ENCODE measurements at regions not wholly inside any gene's neighbourhood (a gene's known extent, or its start where the extent isn't known, plus 50 kb on each side); places are given as distances from the start of the nearest gene placed in this dataset.
A peak's percentile ranks its signal among the peaks of the same experiment; 100 is the strongest.

GRCh38 chr9:13367784-13368183 is 88.3 kb upstream of the MPDZ start:
- WGBS, 2 donors = 56 to 68% methylated on average over 4 of the region's 4 CpGs

GRCh38 chr9:13364271-13365000 is 84.9 kb upstream of the MPDZ start:
- 66 to 79% methylated on average over 7 of the region's 7 CpGs for WGBS, 2 donors

More at GRCh38 chr9:13367784-13368183, 88.3 kb upstream of the MPDZ start:
- Histone ChIP-seq H3K27ac (no peak overlapping the region), H3K9me3 (no peaks in the 10 kb centered on the region), H3K36me3 (no peaks in the 10 kb centered on the region), H3K27me3 (no peaks in the 10 kb centered on the region), H3K4me1 (peaks cover 0 to 6% (median 0%) of the 10 kb centered on the region in 4 donors), H3K4me3 (no peak overlapping the region)
- no peak for DNase-seq
- TF ChIP-seq POLR2AphosphoS5 (IDR thresholded peaks at IDR 0.05) = no peak
- TF ChIP-seq EP300 (IDR thresholded peaks at IDR 0.05) = no peak
- TF ChIP-seq, protein P1, sequence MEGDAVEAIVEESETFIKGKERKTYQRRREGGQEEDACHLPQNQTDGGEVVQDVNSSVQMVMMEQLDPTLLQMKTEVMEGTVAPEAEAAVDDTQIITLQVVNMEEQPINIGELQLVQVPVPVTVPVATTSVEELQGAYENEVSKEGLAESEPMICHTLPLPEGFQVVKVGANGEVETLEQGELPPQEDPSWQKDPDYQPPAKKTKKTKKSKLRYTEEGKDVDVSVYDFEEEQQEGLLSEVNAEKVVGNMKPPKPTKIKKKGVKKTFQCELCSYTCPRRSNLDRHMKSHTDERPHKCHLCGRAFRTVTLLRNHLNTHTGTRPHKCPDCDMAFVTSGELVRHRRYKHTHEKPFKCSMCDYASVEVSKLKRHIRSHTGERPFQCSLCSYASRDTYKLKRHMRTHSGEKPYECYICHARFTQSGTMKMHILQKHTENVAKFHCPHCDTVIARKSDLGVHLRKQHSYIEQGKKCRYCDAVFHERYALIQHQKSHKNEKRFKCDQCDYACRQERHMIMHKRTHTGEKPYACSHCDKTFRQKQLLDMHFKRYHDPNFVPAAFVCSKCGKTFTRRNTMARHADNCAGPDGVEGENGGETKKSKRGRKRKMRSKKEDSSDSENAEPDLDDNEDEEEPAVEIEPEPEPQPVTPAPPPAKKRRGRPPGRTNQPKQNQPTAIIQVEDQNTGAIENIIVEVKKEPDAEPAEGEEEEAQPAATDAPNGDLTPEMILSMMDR (IDR thresholded peaks at IDR 0.05) = no peak
- TF ChIP-seq POLR2A (IDR thresholded peaks at IDR 0.05) = no peak
- intact Hi-C loops (cut with DNase I) = no loop called here

GRCh38 chr9:13361076-13361475 is 81.6 kb upstream of the MPDZ start:
- intact Hi-C loops (cut with DNase I) = no loop called here
- no peak for TF ChIP-seq POLR2A (IDR thresholded peaks at IDR 0.05)
- no peak for TF ChIP-seq EP300 (IDR thresholded peaks at IDR 0.05)
- TF ChIP-seq, protein P1 (IDR thresholded peaks at IDR 0.05) = no peak
- no peak for TF ChIP-seq POLR2AphosphoS5 (IDR thresholded peaks at IDR 0.05)
- peaks cover 0 to 49% (median 24%) of the 10 kb centered on the region in 4 donors for H3K4me1 ChIP-seq
- no peak overlapping the region for H3K4me3 ChIP-seq
- no peak for DNase-seq
- no peaks in the 10 kb centered on the region for H3K36me3 ChIP-seq
- H3K27me3 ChIP-seq = no peaks in the 10 kb centered on the region
- peak overlapping the region in 1 of 4 donors; percentile 12 for H3K27ac ChIP-seq
- no peaks in the 10 kb centered on the region for H3K9me3 ChIP-seq

More at GRCh38 chr9:13364271-13365000, 84.9 kb upstream of the MPDZ start:
- no peak for DNase-seq
- Histone ChIP-seq H3K4me3 (no peak overlapping the region), H3K36me3 (no peaks in the 10 kb centered on the region), H3K4me1 (peaks cover 0 to 27% (median 9%) of the 10 kb centered on the region in 4 donors), H3K27ac (no peak overlapping the region), H3K9me3 (no peaks in the 10 kb centered on the region), H3K27me3 (no peaks in the 10 kb centered on the region)
- intact Hi-C loops (cut with DNase I) = no loop called here
- TF ChIP-seq EP300 (IDR thresholded peaks at IDR 0.05) (no peak), POLR2AphosphoS5 (IDR thresholded peaks at IDR 0.05) (no peak), POLR2A (IDR thresholded peaks at IDR 0.05) (no peak)
- TF ChIP-seq, protein P1 (IDR thresholded peaks at IDR 0.05) = no peak

DNA sequence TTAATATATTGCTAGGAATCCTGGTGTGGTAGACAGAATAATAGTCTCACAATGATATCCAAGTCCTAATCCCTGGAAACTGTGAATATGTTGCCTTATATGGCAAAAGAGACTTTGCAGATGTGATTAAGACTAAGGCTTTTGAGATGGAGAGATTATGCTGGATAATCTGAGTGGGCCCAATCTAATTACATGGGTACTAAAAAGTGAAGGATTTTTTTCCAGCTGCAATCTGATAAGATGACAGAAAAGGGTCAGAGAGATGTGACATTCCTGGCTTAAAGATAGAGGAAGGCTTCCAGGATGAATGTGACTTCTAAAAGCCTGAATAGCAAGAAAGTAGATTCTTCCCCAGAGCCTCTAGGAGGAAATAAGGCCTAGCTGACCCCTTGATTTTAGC is 80.7 kb upstream of the MPDZ start:
- Histone ChIP-seq H3K27ac (no peak overlapping the region), H3K9me3 (no peaks in the 10 kb centered on the region), H3K36me3 (no peaks in the 10 kb centered on the region), H3K4me1 (peaks cover 0 to 49% (median 24%) of the 10 kb centered on the region in 4 donors), H3K4me3 (no peak overlapping the region), H3K27me3 (no peaks in the 10 kb centered on the region)
- DNase-seq = no peak
- TF ChIP-seq POLR2AphosphoS5 (IDR thresholded peaks at IDR 0.05) (no peak), EP300 (IDR thresholded peaks at IDR 0.05) (no peak), POLR2A (IDR thresholded peaks at IDR 0.05) (no peak)
- TF ChIP-seq, protein P1 (IDR thresholded peaks at IDR 0.05) = no peak
- intact Hi-C loops (cut with DNase I) = no loop called here

GRCh38 chr9:13358128-13358527 is 78.6 kb upstream of the MPDZ start:
- Histone ChIP-seq H3K4me3 (no peak overlapping the region), H3K9me3 (no peaks in the 10 kb centered on the region), H3K27me3 (no peaks in the 10 kb centered on the region), H3K27ac (peak overlapping the region in 2 of 4 donors; percentile 21 to 70), H3K36me3 (no peaks in the 10 kb centered on the region), H3K4me1 (peaks cover 0 to 44% (median 24%) of the 10 kb centered on the region in 4 donors)
- TF ChIP-seq POLR2A (IDR thresholded peaks at IDR 0.05) (no peak), POLR2AphosphoS5 (IDR thresholded peaks at IDR 0.05) (peak in 3 of 4 donors; percentile 13 to 21 (median 14))
- TF ChIP-seq, protein P1 (IDR thresholded peaks at IDR 0.05) = no peak
- no peak for DNase-seq
- intact Hi-C loops (cut with DNase I) = no loop called here

Data from sigmoid colon (tissue), 6 donors.